ENCODE measurements at regions not wholly inside any gene's neighbourhood (a gene's known extent, or its start where the extent isn't known, plus 50 kb on each side); places are given as distances from the start of the nearest gene placed in this dataset.
"Not testable (repeated sequence)": the region's sequence is repeated elsewhere in the genome, so short reads cannot be mapped to it uniquely, and the experiment has no call there.

DNA sequence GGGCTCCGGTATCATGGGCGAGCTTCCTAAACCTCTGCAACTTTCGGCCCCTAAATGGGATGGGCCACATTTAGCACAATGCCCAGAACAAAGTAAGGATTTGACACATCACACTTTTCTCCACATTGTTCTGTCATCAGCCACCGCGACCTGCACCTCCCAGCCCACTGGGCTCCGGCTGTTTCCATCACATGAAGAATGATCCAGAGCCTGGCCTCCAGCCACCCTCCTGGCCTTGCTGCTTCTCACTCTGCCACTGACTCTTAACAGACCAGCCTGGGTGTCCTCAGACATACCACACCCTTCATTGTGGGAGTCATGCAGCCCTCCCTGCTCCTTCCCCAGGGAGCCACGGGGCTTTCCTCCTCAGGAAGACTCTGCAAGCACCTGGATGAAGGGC, 113.7 kb downstream of the IGLL1 start:
- Histone ChIP-seq H3K36me3 (replicated peaks in 1 of 2; ENCODE audit: insufficient read depth in 1 of 2, low read depth in 2 of 2) (no peaks in the 10 kb centered on the region), H3K4me3 (no peak overlapping the region), H3K9me3 (no peaks in the 10 kb centered on the region), H3K27ac (no peak overlapping the region), H3K27me3 (peaks cover 0 to 4% of the 10 kb centered on the region in 2 donors), H3K4me1 (no peaks in the 10 kb centered on the region)
- ATAC-seq (no peak), DNase-seq (no peak)
- TF ChIP-seq POLR2A (IDR thresholded peaks at IDR 0.05) = no peak
- TF ChIP-seq, protein P1, sequence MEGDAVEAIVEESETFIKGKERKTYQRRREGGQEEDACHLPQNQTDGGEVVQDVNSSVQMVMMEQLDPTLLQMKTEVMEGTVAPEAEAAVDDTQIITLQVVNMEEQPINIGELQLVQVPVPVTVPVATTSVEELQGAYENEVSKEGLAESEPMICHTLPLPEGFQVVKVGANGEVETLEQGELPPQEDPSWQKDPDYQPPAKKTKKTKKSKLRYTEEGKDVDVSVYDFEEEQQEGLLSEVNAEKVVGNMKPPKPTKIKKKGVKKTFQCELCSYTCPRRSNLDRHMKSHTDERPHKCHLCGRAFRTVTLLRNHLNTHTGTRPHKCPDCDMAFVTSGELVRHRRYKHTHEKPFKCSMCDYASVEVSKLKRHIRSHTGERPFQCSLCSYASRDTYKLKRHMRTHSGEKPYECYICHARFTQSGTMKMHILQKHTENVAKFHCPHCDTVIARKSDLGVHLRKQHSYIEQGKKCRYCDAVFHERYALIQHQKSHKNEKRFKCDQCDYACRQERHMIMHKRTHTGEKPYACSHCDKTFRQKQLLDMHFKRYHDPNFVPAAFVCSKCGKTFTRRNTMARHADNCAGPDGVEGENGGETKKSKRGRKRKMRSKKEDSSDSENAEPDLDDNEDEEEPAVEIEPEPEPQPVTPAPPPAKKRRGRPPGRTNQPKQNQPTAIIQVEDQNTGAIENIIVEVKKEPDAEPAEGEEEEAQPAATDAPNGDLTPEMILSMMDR (IDR thresholded peaks at IDR 0.05) = no peak
- intact Hi-C loops (cut with DNase I) = no loop called here
- WGBS, 2 donors = 86 to 89% methylated on average over 7 of the region's 7 CpGs

DNA sequence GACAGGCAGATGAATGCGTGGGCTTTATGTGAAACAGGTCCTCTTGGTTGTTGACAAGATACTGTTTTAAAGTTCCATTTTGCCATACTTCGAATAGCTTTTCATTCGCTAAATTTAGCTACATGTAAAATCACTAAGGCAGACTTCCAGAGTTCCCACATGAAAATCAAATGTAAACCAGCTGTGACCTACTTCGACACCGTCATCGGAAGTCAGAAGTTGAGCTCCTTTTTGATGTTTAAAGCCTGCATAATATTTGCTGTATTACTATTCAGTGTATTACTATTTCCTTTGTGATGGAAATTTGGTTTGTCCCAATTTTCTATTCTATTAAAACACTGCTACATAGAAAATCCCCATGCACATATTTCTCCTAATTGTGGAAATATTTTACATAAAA, 115.3 kb downstream of the IGLL1 start:
- DNase-seq; H3K4me3 ChIP-seq; ATAC-seq; intact Hi-C loops (cut with DNase I); H3K9me3 ChIP-seq; H3K4me1 ChIP-seq; H3K27me3 ChIP-seq; H3K27ac ChIP-seq; H3K36me3 ChIP-seq (replicated peaks in 1 of 2; ENCODE audit: insufficient read depth in 1 of 2, low read depth in 2 of 2): not testable (repeated sequence)
- 56 to 57% methylated on average over 6 of the region's 6 CpGs for WGBS, 2 donors

DNA sequence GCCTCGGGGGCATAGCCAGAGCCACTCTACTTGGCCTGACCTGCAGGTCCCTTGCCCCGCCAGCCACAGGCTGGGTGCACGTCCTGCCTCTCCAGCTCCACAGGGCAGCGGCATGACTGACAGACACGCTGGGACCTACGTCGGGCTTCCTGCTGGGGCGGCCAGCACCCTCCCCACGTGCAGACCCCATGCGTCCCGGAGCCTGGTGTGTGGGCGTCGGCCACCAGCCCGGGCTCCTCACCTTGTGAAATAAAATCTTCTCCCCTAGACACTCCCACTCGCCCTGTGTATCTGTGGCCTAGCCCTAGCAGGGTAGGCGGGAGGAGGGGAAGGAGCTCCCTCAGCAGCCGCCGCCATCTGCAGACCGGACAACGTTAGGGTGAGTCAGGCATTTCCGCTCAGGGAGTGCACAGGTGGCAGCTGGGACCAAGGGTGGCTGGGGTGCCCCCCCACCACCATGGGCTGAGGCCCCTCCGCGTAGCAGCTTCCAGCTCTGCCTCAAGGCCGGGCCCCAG, 119.5 kb downstream of the IGLL1 start:
- H3K4me3 ChIP-seq; H3K27ac ChIP-seq; intact Hi-C loops (cut with DNase I); DNase-seq; H3K27me3 ChIP-seq; H3K36me3 ChIP-seq (replicated peaks in 1 of 2; ENCODE audit: insufficient read depth in 1 of 2, low read depth in 2 of 2); H3K4me1 ChIP-seq; ATAC-seq; H3K9me3 ChIP-seq: not testable (repeated sequence)
- 69 to 87% methylated on average over 5 to 22 of the region's 24 CpGs for WGBS, 2 donors

DNA sequence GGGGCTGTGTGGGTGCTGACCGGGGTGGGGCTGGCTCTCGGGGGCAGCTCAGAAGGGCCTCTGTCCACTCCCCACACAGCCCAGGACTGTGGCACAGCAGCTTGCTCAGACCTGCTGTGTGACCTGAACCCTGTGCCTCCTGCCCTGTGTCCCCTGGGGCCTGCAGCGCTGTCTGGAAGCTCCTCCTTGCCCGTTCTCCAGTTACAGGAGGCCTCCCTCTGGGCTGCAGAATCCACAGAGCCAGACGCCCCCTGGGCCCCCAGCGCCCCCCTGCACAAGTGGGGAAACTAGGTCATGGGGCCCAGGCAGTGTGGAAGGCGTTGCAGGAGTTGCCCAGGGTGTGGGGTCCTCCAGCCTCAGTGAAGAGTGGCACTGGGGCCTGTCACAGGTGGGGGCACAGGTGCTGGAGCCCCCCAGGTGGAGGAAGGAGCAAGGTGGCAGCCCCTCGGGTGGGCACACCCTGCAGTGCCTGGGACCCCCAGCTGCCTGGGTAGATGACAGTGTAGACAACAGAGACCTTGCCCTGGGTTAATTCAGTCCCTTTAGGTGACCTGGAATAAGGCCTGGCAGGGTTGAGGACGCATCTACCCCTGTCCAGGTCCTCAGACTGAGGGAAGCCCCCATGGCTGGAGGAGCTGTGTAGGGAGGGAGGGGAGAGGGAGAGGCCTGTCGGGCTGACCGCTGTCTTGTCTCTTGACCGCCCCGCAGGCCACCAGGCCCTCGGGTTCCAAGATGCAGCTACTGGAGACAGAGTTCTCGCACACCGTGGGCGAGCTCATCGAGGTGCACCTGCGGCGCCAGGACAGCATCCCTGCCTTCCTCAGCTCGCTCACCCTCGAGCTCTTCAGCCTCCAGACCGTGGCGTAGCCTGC, 120.2 kb downstream of the IGLL1 start:
- DNase-seq; H3K4me1 ChIP-seq; H3K9me3 ChIP-seq; H3K36me3 ChIP-seq (replicated peaks in 1 of 2; ENCODE audit: insufficient read depth in 1 of 2, low read depth in 2 of 2); H3K4me3 ChIP-seq; intact Hi-C loops (cut with DNase I); H3K27me3 ChIP-seq; H3K27ac ChIP-seq; ATAC-seq: not testable (repeated sequence)
- 79 to 80% methylated on average over 12 to 24 of the region's 24 CpGs for WGBS, 2 donors

DNA sequence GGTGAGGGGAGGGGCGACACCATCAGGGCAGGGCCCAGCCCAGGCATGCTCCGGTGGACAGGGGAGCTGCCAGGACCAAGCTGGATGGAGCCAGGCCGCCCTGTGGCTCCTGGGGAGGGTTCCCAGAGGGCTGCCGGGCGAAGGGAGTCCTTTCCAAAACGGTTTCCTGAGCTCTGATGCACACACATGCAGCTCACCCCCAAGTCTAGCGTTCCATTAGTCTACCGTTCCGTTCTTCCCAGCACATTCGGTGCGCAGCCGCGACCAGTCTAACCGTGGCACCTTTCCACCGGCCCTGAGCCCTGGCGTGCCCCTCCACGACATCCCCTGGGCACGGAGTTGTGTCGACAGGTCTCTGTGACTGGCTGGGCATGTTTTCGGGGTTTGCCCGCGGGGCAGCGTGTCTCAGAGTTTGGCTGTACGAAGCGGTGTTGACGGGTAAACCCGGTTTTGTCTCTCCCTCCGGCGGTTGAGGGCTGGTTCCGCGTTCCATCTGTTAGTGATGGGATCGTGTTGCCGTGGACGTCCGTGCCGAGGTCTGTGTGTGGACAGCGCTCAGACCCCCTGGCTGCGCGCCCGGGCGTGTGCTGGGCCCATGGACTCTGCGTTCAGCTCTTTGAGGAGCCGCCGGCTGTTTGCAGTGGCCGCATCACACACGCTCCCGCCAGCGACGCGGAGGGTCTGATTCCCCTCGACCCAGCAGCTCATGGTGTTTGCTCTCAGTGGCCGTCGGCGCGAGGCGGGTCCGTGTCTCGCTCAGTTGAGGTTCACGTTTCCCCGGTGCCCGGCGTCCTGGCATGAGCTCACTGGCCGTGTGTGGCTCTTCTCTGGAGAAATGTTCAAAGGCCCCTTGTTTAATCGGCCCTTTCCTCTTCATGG, 121.2 kb downstream of the IGLL1 start:
- no peak for DNase-seq
- TF ChIP-seq POLR2A (IDR thresholded peaks at IDR 0.05) = no peak
- TF ChIP-seq, protein P1 (IDR thresholded peaks at IDR 0.05) = no peak

DNA sequence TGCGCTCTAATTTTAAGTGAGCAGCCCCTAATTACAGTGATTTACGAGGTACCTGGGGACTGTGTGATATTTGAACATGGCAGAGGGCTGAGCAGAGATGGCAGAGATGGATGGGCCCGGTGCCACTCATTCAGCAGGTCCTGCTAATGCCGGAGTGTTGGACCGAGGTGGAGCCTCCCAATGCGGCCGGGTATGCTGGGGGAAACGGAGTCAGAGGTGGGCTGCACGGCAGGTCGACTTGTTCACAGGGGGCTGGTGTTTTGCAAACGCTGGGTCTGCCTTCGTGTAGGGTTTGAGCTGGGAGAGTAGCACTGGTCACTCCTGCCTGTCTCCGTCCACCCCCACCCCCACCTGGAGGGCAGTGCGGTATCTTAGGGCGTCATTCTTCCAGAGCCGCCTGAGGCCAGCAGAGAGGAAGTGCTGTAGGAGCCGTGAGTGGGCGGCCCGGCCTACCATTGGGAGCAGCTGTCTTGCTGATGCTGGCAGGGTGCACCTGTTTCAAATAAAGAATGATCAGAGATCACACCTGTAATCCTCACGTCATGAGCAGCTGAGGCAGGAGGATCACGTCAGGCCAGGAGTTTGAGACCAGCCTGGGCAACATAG, 122.6 kb downstream of the IGLL1 start:
- H3K4me1 ChIP-seq = no peaks in the 10 kb centered on the region
- WGBS, 2 donors = 76 to 77% methylated on average over 6 to 21 of the region's 21 CpGs
- intact Hi-C loops (cut with DNase I) = no loop called here
- H3K36me3 ChIP-seq (replicated peaks in 1 of 2; ENCODE audit: insufficient read depth in 1 of 2, low read depth in 2 of 2) = no peaks in the 10 kb centered on the region
- no peak overlapping the region for H3K27ac ChIP-seq
- no peak for DNase-seq
- no peak overlapping the region for H3K4me3 ChIP-seq
- no peak for TF ChIP-seq POLR2A (IDR thresholded peaks at IDR 0.05)
- TF ChIP-seq, protein P1 (IDR thresholded peaks at IDR 0.05) = no peak
- ATAC-seq = no peak
- no peaks in the 10 kb centered on the region for H3K27me3 ChIP-seq
- no peaks in the 10 kb centered on the region for H3K9me3 ChIP-seq

More for the DNA sequence above, 121.2 kb downstream of the IGLL1 start:
- no peak overlapping the region for H3K4me3 ChIP-seq
- WGBS, 2 donors = 90 to 92% methylated on average over 61 to 64 of the region's 64 CpGs
- ATAC-seq = no peak
- H3K27me3 ChIP-seq = no peaks in the 10 kb centered on the region
- no peaks in the 10 kb centered on the region for H3K4me1 ChIP-seq
- intact Hi-C loops (cut with DNase I) = no loop called here
- no peak overlapping the region for H3K27ac ChIP-seq
- no peaks in the 10 kb centered on the region for H3K9me3 ChIP-seq
- H3K36me3 ChIP-seq (replicated peaks in 1 of 2; ENCODE audit: insufficient read depth in 1 of 2, low read depth in 2 of 2) = no peaks in the 10 kb centered on the region

DNA sequence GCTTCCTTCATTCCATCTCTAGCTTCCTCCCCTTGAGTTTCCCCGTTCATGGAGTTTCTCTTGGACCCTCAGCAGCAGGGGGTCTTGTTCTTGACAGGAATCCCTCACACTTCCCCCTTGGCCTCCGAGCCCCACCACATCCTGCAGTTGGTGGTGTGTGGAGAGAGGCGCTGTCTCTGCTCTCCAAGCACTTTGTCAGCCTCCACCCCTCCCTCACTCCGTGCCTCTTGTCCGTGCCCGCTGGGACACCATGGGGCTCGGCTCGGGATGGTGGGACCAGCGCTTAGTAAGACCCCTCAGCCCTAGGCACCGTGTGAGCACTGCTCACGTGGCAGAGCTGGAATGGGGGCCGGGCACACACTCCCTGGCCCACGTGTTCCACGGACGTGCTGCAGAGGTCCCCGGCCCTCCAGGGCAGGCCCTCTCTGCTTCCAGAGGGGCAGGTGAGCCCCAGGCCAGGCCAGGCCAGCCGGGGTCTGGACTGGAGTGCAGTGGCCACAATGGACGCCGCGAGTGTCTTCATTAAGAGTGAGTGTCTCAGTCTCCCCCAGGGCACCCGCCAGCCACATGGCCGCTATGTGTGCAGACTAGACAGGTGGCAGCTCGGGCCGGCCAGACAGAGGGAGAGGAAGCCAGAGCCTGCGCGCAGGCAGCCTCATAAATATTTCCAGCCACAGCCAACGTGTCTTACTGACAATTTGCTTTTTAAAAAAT, 123.3 kb downstream of the IGLL1 start:
- H3K36me3 ChIP-seq (replicated peaks in 1 of 2; ENCODE audit: insufficient read depth in 1 of 2, low read depth in 2 of 2); DNase-seq; H3K27me3 ChIP-seq; intact Hi-C loops (cut with DNase I); ATAC-seq; H3K27ac ChIP-seq; H3K4me1 ChIP-seq; H3K9me3 ChIP-seq; H3K4me3 ChIP-seq: not testable (repeated sequence)
- WGBS, 2 donors = 66 to 83% methylated on average over 14 to 26 of the region's 27 CpGs

DNA sequence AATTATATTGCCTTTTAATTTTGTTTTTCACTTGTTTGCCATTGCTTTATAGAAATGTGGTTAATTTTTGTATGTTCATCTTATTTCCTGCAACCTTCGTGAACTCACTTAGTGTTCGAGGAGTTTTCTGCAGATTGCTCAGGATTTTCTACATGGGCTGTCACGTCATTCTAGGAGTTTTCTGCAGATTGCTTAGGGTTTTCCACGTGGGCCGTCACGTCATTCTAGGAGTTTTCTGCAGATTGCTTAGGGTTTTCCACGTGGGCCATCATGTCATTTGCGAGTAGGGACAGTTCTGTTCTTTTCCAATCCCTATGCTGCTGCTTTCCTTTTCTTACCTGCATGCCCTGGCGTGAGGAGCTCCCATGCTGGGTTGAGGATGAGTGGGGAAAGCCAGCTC, 125.7 kb downstream of the IGLL1 start:
- H3K4me3 ChIP-seq; H3K27ac ChIP-seq; H3K4me1 ChIP-seq; H3K36me3 ChIP-seq (replicated peaks in 1 of 2; ENCODE audit: insufficient read depth in 1 of 2, low read depth in 2 of 2); intact Hi-C loops (cut with DNase I); DNase-seq; H3K27me3 ChIP-seq; H3K9me3 ChIP-seq; ATAC-seq: not testable (repeated sequence)
- 80 to 88% methylated on average over 9 of the region's 9 CpGs for WGBS, 2 donors

Data from body of pancreas (tissue), 4 donors.